Caco-2 (cell line): ENCODE measurements at regions not wholly inside any gene's neighbourhood (a gene's known extent, or its start where the extent isn't known, plus 50 kb on each side); places are given as distances from the start of the nearest gene placed in this dataset.

ENCODE experiments used
- BruUV-seq: library from RNA; stranded (reverse); fragments of 400-500 nt; replicated peaks from 2 replicates; lab custom pipeline; 2021; lab: Mats Ljungman, UMichigan
- CTCF ChIA-PET: fragments of 300-600 bp; sonication (Branson Sonifier 250); formaldehyde crosslinking; loops from one replicate; lab custom pipeline; 2022; ENCODE audit warnings: antibody characterized with exemption; lab: Charles Lee
- POLR2A ChIA-PET: fragments of 300-600 bp; sonication (Branson Sonifier 250); formaldehyde crosslinking; loops from one replicate; lab custom pipeline; 2022; ENCODE audit warnings: antibody characterized with exemption; lab: Charles Lee
- DNase-seq, 2 experiments: peaks; one replicate each; pipeline versions ENCODE4 v3.0.0 to v3.0.0-alpha.2; 2020 to 2022
- H3K27me3 ChIP-seq: replicated peaks from 2 replicates; pipeline ENCODE4 v1.6.0; 2011; ENCODE audit warnings: low read length; ENCODE audit not compliant: control insufficient read depth, insufficient read depth
- H3K36me3 ChIP-seq: 2 replicates; pipeline ENCODE4 v1.5.1; 2011; ENCODE audit warnings: low read length; ENCODE audit not compliant: control insufficient read depth, insufficient read depth
- H3K4me1 ChIP-seq: fragments of 250-450 bp; sonication (Bioruptor Pico); 2 replicates; pipeline ENCODE4 v1.5.1; 2020; ENCODE audit warnings: mild to moderate bottlenecking
- H3K4me3 ChIP-seq: 2 replicates; pipeline ENCODE4 v1.5.1; 2011; ENCODE audit warnings: low read depth, mild to moderate bottlenecking, control low read depth, low read length
- H3K9me3 ChIP-seq: fragments of 250-450 bp; sonication (Bioruptor Pico); 2 replicates; pipeline ENCODE4 v1.5.1; 2020; ENCODE audit warnings: mild to moderate bottlenecking, moderate library complexity
- H3K27ac Mint-ChIP-seq: one replicate; pipeline ENCODE4 v1.8.0; 2022; ENCODE audit warnings: mixed read lengths; ENCODE audit not compliant: unreplicated experiment
- H3K27me3 Mint-ChIP-seq: one replicate; pipeline ENCODE4 v1.8.0; 2022; ENCODE audit warnings: mixed read lengths; ENCODE audit not compliant: insufficient read depth, unreplicated experiment
- H3K36me3 Mint-ChIP-seq: one replicate; pipeline ENCODE4 v1.8.0; 2022; ENCODE audit warnings: mild to moderate bottlenecking, mixed read lengths; ENCODE audit not compliant: insufficient read depth, unreplicated experiment
- H3K4me1 Mint-ChIP-seq: one replicate; pipeline ENCODE4 v1.8.0; 2022; ENCODE audit warnings: low read depth, mixed read lengths; ENCODE audit not compliant: unreplicated experiment
- H3K4me3 Mint-ChIP-seq: one replicate; pipeline ENCODE4 v1.8.0; 2022; ENCODE audit warnings: mild to moderate bottlenecking, moderate library complexity, mixed read lengths; ENCODE audit not compliant: unreplicated experiment
- H3K9me3 Mint-ChIP-seq: one replicate; pipeline ENCODE4 v1.8.0; 2022; ENCODE audit warnings: mixed read lengths; ENCODE audit not compliant: unreplicated experiment
- CTCF ChIP-seq, 2 experiments: fragments of 200-600 bp in 1 of 2; IDR thresholded peaks; 1 replicate in 1 of 2; 2 replicates in 1 of 2; pipeline versions ENCODE4 v1.5.1 to v1.8.0; 2011 to 2022; ENCODE audit warnings: antibody characterized with exemption in 1 of 2, control low read depth in 1 of 2, inconsistent platforms in 1 of 2, low read depth in 1 of 2, low read length in 1 of 2, mild to moderate bottlenecking in 1 of 2, moderate library complexity in 1 of 2; ENCODE audit not compliant: insufficient read depth in 1 of 2, severe bottlenecking in 1 of 2, unreplicated experiment in 1 of 2
- intact Hi-C: fragments of 100-400 bp; cut with micrococcal nuclease; formaldehyde crosslinking; loops from one replicate; pipeline ENCODE4 v1.10.0; 2022; ENCODE audit not compliant: unreplicated experiment

DNA sequence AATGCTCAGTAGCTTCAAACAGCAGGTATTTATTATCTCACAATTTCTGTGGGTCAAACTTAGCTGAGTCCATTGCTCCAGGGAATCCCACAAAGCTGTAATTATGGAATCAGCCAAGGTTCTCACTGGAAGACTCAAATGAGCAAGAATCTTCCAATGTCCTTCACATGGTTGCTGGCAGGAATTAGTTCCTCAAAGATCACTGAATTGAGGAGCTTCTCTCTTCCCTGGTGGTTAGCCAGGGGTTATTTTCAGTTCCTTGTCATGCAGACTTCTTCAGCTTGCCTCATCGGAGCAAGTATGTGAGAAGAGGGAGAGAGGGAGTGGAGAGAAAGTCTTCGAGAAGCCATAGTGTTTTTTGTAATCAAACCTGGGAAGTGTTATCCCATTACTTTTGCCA is 2331.9 kb downstream of the MAT2B start:
- DNase-seq, result no peak
- no TSS peak for BruUV-seq
- Histone ChIP-seq H3K27me3 (no peaks in the 10 kb centered on the region), H3K4me3 (no peak overlapping the region), H3K36me3 (no peaks in the 10 kb centered on the region), H3K4me1 (no peaks in the 10 kb centered on the region), H3K9me3 (no peaks in the 10 kb centered on the region)
- intact Hi-C loops, result no loop called here
- POLR2A ChIA-PET, result no interaction called here
- TF ChIP-seq CTCF (IDR thresholded peaks at IDR 0.05; ENCODE audit: insufficient read depth in 1 of 2, low read depth in 1 of 2, low read length in 1 of 2, severe bottlenecking in 1 of 2, unreplicated experiment in 1 of 2), result no peak
- CTCF ChIA-PET, result no interaction called here
- H3K9me3 Mint-ChIP-seq, result no peaks in the 10 kb centered on the region
- H3K36me3 Mint-ChIP-seq, result no peaks in the 10 kb centered on the region
- no peak overlapping the region for H3K27ac Mint-ChIP-seq
- no peaks in the 10 kb centered on the region for H3K4me1 Mint-ChIP-seq
- H3K27me3 Mint-ChIP-seq, result no peaks in the 10 kb centered on the region
- no peak overlapping the region for H3K4me3 Mint-ChIP-seq

- ChIA-PET CTCF (no interaction called here), POLR2A (no interaction called here)
- Mint-ChIP-seq H3K27me3 (peaks cover 2% of the 10 kb centered on the region), H3K4me1 (no peaks in the 10 kb centered on the region), H3K27ac (no peak overlapping the region), H3K9me3 (no peaks in the 10 kb centered on the region), H3K36me3 (no peaks in the 10 kb centered on the region), H3K4me3 (no peak overlapping the region)
- TF ChIP-seq CTCF (IDR thresholded peaks at IDR 0.05; ENCODE audit: insufficient read depth in 1 of 2, low read depth in 1 of 2, low read length in 1 of 2, severe bottlenecking in 1 of 2, unreplicated experiment in 1 of 2), result no peak
- intact Hi-C loops, result no loop called here
- Histone ChIP-seq H3K9me3 (no peaks in the 10 kb centered on the region), H3K27me3 (no peaks in the 10 kb centered on the region), H3K4me1 (no peaks in the 10 kb centered on the region), H3K36me3 (no peaks in the 10 kb centered on the region), H3K4me3 (no peak overlapping the region)
- DNase-seq, result no peak
- BruUV-seq, result no TSS peak
These were observed 2339.2 kb downstream of the MAT2B start for GRCh38 chr5:165844571-165844970.

- Mint-ChIP-seq H3K36me3 (no peaks in the 10 kb centered on the region), H3K27ac (no peak overlapping the region), H3K4me1 (no peaks in the 10 kb centered on the region), H3K4me3 (no peak overlapping the region), H3K27me3 (peaks cover 7% of the 10 kb centered on the region), H3K9me3 (no peaks in the 10 kb centered on the region)
- no TSS peak for BruUV-seq
- DNase-seq, result no peak
- H3K4me1 ChIP-seq, result no peaks in the 10 kb centered on the region
- no peaks in the 10 kb centered on the region for H3K9me3 ChIP-seq
- POLR2A ChIA-PET, result no interaction called here
- CTCF ChIA-PET, result no interaction called here
- no peaks in the 10 kb centered on the region for H3K27me3 ChIP-seq
- intact Hi-C loops, result no loop called here
- H3K36me3 ChIP-seq, result no peaks in the 10 kb centered on the region
- no peak for TF ChIP-seq CTCF (IDR thresholded peaks at IDR 0.05; ENCODE audit: insufficient read depth in 1 of 2, low read depth in 1 of 2, low read length in 1 of 2, severe bottlenecking in 1 of 2, unreplicated experiment in 1 of 2)
- no peak overlapping the region for H3K4me3 ChIP-seq
These were observed 2352.7 kb downstream of the MAT2B start for GRCh38 chr5:165858118-165858517.
